Hepatocyte (in vitro differentiated cells): ENCODE measurements at regions not wholly inside any gene's neighbourhood (a gene's known extent, or its start where the extent isn't known, plus 50 kb on each side); places are given as distances from the start of the nearest gene placed in this dataset.

ENCODE experiments used
- EZH2 ChIP-seq: fragments of 200-600 bp; sonication (generic); IDR thresholded peaks from 2 replicates; pipeline ENCODE4 v1.6.1; 2016; ENCODE audit warnings: antibody characterized with exemption, mild to moderate bottlenecking, borderline replicate concordance
- EZH2phosphoT487 ChIP-seq: fragments of 200-600 bp; sonication (generic); IDR thresholded peaks from one replicate; pipeline ENCODE4 v1.6.1; 2018; ENCODE audit warnings: antibody characterized with exemption, mild to moderate bottlenecking, low read depth, moderate library complexity; ENCODE audit not compliant: unreplicated experiment, severe bottlenecking
- TF ChIP-seq, protein P1 (sequence below): fragments of 200-600 bp; sonication (generic); IDR thresholded peaks from 2 replicates; pipeline ENCODE4 v1.5.1; 2016; ENCODE audit warnings: antibody characterized with exemption, mild to moderate bottlenecking; ENCODE audit not compliant: poor library complexity

DNA sequence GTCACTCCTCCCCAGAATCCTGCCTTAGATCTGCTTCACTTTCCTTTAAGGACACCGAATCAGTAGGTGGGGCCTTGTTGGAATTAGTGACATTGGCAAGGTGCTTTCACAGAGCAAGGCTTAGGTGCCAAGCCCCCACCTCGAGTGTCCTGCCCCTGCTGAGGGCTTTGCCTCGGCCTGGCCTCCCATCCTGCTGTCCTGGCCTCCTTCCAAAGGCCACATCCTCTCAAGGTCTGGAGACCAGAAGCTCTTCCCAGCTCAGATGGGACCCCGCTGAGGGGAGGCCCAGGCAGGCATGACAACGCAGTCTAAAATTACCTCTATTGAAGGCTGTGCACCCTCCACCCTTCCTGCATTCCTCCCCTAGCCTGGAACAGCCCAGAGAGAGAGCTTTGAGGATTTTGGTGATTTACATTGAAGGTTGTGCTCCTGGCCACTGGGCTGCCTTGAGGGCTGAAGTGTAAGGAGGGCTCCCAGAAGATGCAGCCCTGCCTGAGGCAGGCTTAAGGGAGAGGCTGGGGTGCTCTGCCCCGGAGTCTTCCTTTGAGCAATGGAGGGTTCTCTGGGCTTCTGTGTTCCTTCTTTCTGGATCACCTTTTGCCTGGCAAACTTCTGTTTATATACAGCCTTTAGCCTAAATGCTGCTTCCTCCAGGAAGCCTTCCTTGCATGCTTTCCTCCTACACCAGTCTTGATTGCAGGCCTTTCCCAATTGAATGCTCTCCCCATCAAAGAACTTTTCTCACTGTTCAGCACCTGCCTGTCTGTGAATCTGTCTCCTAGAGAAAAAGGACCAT is 154.4 kb downstream of the DDX1 start:
- TF ChIP-seq, protein P1, sequence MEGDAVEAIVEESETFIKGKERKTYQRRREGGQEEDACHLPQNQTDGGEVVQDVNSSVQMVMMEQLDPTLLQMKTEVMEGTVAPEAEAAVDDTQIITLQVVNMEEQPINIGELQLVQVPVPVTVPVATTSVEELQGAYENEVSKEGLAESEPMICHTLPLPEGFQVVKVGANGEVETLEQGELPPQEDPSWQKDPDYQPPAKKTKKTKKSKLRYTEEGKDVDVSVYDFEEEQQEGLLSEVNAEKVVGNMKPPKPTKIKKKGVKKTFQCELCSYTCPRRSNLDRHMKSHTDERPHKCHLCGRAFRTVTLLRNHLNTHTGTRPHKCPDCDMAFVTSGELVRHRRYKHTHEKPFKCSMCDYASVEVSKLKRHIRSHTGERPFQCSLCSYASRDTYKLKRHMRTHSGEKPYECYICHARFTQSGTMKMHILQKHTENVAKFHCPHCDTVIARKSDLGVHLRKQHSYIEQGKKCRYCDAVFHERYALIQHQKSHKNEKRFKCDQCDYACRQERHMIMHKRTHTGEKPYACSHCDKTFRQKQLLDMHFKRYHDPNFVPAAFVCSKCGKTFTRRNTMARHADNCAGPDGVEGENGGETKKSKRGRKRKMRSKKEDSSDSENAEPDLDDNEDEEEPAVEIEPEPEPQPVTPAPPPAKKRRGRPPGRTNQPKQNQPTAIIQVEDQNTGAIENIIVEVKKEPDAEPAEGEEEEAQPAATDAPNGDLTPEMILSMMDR = no peak
- TF ChIP-seq EZH2 (no peak), EZH2phosphoT487 (no peak)
